B cell (primary cell): ENCODE measurements at regions not wholly inside any gene's neighbourhood (a gene's known extent, or its start where the extent isn't known, plus 50 kb on each side); places are given as distances from the start of the nearest gene placed in this dataset.

Source experiments
- ATAC-seq: fragments of 200-7000 bp; cut with Tn5 transposase; one replicate; pipeline ENCODE4 v1.10.0; 2021; ENCODE audit warnings: low read depth, mild to moderate bottlenecking, moderate number of reproducible peaks, moderate library complexity
- CTCF ChIA-PET: fragments of 350-600 bp; sonication (Branson Sonifier 250); formaldehyde crosslinking; loops from one replicate; lab custom pipeline; 2021; ENCODE audit warnings: antibody characterized with exemption, inconsistent platforms; lab: Charles Lee
- POLR2A ChIA-PET: fragments of 350-600 bp; sonication (Branson Sonifier 250); formaldehyde crosslinking; loops from one replicate; lab custom pipeline; 2021; ENCODE audit warnings: antibody characterized with exemption; lab: Charles Lee
- DNase-seq: peaks from one replicate; pipeline ENCODE4 v3.0.0; 2013
- H2AFZ ChIP-seq: 2 replicates; pipeline ENCODE4 v1.6.1; 2012; ENCODE audit warnings: mild to moderate bottlenecking, low read depth, low read length; ENCODE audit not compliant: insufficient read depth, poor library complexity, severe bottlenecking
- H3K27ac ChIP-seq, 2 donors: 1 replicate in 1 of 2; 2 replicates in 1 of 2; pipeline ENCODE4 v1.5.1; 2012 to 2013; ENCODE audit warnings: low read length in 2 of 2, mild to moderate bottlenecking in 2 of 2, moderate library complexity in 1 of 2
- H3K27me3 ChIP-seq, 4 experiments: fragments of 200-600 bp in 1 of 4; sonication (generic) in 1 of 4; replicated peaks in 1 of 4; 1 replicate in 2 of 4; 2 replicates in 2 of 4; pipeline versions ENCODE4 v1.6.1 to v1.7.0; 2013 to 2016; ENCODE audit warnings: low read length in 3 of 4, mild to moderate bottlenecking in 2 of 4, mixed read lengths in 1 of 4, moderate library complexity in 1 of 4; ENCODE audit not compliant: insufficient read depth in 4 of 4, control insufficient read depth in 3 of 4; ENCODE audit errors: control extremely low read depth in 1 of 4
- H3K36me3 ChIP-seq, 2 experiments: replicated peaks in 1 of 2; 1 replicate in 1 of 2; 2 replicates in 1 of 2; pipeline versions ENCODE4 v1.6.1 to v1.7.1; 2013; ENCODE audit warnings: low read length in 1 of 2; ENCODE audit not compliant: insufficient read depth in 2 of 2, control insufficient read depth in 1 of 2; ENCODE audit errors: control extremely low read depth in 1 of 2, extremely low read depth in 1 of 2
- H3K4me1 ChIP-seq, 2 donors: fragments of 200-600 bp in 1 of 2; sonication (generic) in 1 of 2; 1 replicate in 1 of 2; 2 replicates in 1 of 2; pipeline versions ENCODE4 v1.5.1 to v1.6.1; 2013 to 2017; ENCODE audit warnings: low read length in 2 of 2; ENCODE audit not compliant: control insufficient read depth in 2 of 2, insufficient read depth in 2 of 2
- H3K4me2 ChIP-seq: replicated peaks from 2 replicates; pipeline ENCODE3; 2012; ENCODE audit warnings: mild to moderate bottlenecking, low read depth, low read length; ENCODE audit not compliant: poor library complexity, severe bottlenecking
- H3K4me3 ChIP-seq, 5 experiments: fragments of 200-600 bp in 1 of 5; sonication (generic) in 1 of 5; 1 replicate in 3 of 5; 2 replicates in 2 of 5; pipeline versions ENCODE4 v1.5.1 to v1.7.0; 2011 to 2016; ENCODE audit warnings: low read length in 4 of 5, mild to moderate bottlenecking in 4 of 5, low read depth in 2 of 5, control low read depth in 1 of 5, moderate library complexity in 1 of 5; ENCODE audit not compliant: insufficient read depth in 1 of 5; ENCODE audit errors: control extremely low read depth in 1 of 5, extremely low read depth in 1 of 5
- H3K79me2 ChIP-seq: fragments of 200-600 bp; sonication (generic); one replicate; pipeline ENCODE4 v1.6.0; 2016; ENCODE audit warnings: low read length; ENCODE audit not compliant: control insufficient read depth, insufficient read depth
- H3K9ac ChIP-seq: fragments of 200-600 bp; sonication (generic); 2 replicates; pipeline ENCODE4 v1.6.1; 2017; ENCODE audit warnings: mild to moderate bottlenecking, low read length, moderate library complexity
- H3K9me3 ChIP-seq, 3 donors: one replicate each; pipeline versions ENCODE4 v1.6.1 to v1.7.1; 2013; ENCODE audit warnings: low read length in 2 of 3; ENCODE audit not compliant: control insufficient read depth in 2 of 3, insufficient read depth in 1 of 3; ENCODE audit errors: control extremely low read depth in 1 of 3
- H4K20me1 ChIP-seq: 2 replicates; pipeline ENCODE4 v1.6.0; 2012; ENCODE audit warnings: mild to moderate bottlenecking, low read length; ENCODE audit not compliant: insufficient read depth, control insufficient read depth, poor library complexity, severe bottlenecking
- H3K27ac Mint-ChIP-seq: one replicate; pipeline ENCODE4 v1.8.0; 2021; ENCODE audit warnings: mixed read lengths
- H3K27me3 Mint-ChIP-seq: one replicate; pipeline ENCODE4 v1.8.0; 2021; ENCODE audit warnings: mixed read lengths
- H3K4me1 Mint-ChIP-seq: one replicate; pipeline ENCODE4 v1.8.0; 2021; ENCODE audit warnings: mixed read lengths
- H3K4me3 Mint-ChIP-seq: one replicate; pipeline ENCODE4 v1.8.0; 2021; ENCODE audit warnings: mixed read lengths
- H3K9me3 Mint-ChIP-seq: one replicate; pipeline ENCODE4 v1.8.0; 2022; ENCODE audit warnings: mixed read lengths; ENCODE audit not compliant: insufficient read depth
- CTCF ChIP-seq: fragments of 200-600 bp; IDR thresholded peaks from one replicate; pipeline ENCODE4 v1.8.0; 2022; ENCODE audit warnings: antibody characterized with exemption, mild to moderate bottlenecking
- EZH2 ChIP-seq: IDR thresholded peaks from 2 replicates; pipeline ENCODE4 v1.6.1; 2012; ENCODE audit warnings: borderline replicate concordance, low read depth, mild to moderate bottlenecking, moderate library complexity, low read length; ENCODE audit not compliant: insufficient read depth, poor library complexity, severe bottlenecking
- WGBS: methylation state at CpG from one replicate; pipeline ENCODE4 v1.1.5; 2013; ENCODE audit warnings: missing lambda C conversion rate; ENCODE audit not compliant: insufficient coverage; 5-methylcytosine and 5-hydroxymethylcytosine counted together
- intact Hi-C: fragments of 100-400 bp; cut with micrococcal nuclease; formaldehyde crosslinking; loops from one replicate; pipeline ENCODE4 v1.10.0; 2022

- WGBS, result 90% methylated on average over 9 of the region's 11 CpGs
- Mint-ChIP-seq H3K27ac (no peak overlapping the region), H3K27me3 (no peaks in the 10 kb centered on the region), H3K9me3 (peaks cover 9% of the 10 kb centered on the region), H3K4me1 (no peaks in the 10 kb centered on the region), H3K4me3 (no peak overlapping the region)
- Histone ChIP-seq H3K27me3 (no peaks in the 10 kb centered on the region), H3K4me3 (no peak overlapping the region), H3K4me1 (no peaks in the 10 kb centered on the region), H3K79me2 (no peaks in the 10 kb centered on the region), H3K9me3 (peaks cover 1 to 24% (median 7%) of the 10 kb centered on the region in 3 donors), H3K27ac (no peak overlapping the region), H3K9ac (no peak overlapping the region), H3K36me3 (no peaks in the 10 kb centered on the region), H3K4me2 (no peak overlapping the region), H2AFZ (no peak overlapping the region), H4K20me1 (no peaks in the 10 kb centered on the region)
- ChIA-PET CTCF (no interaction called here), POLR2A (no interaction called here)
- DNase-seq (no peak), ATAC-seq (no peak)
- TF ChIP-seq EZH2, result no peak
- intact Hi-C loops, result no loop called here
Measured at GRCh38 chr13:85853901-85854663, 54.9 kb upstream of the SLITRK6 start.

GRCh38 chr13:85853161-85853894 is 54.1 kb upstream of the SLITRK6 start:
- no peaks in the 10 kb centered on the region for H3K79me2 ChIP-seq
- POLR2A ChIA-PET, result no interaction called here
- ATAC-seq (no peak), DNase-seq (no peak)
- no peaks in the 10 kb centered on the region for H3K4me1 ChIP-seq
- TF ChIP-seq EZH2 (no peak), CTCF (no peak)
- no peaks in the 10 kb centered on the region for H3K27me3 ChIP-seq
- no peak overlapping the region for H3K27ac ChIP-seq
- Mint-ChIP-seq H3K4me3 (no peak overlapping the region), H3K27me3 (no peaks in the 10 kb centered on the region), H3K4me1 (no peaks in the 10 kb centered on the region), H3K27ac (no peak overlapping the region), H3K9me3 (peaks cover 10% of the 10 kb centered on the region)
- CTCF ChIA-PET, result interaction anchor here (0.6 kb wide), 1 partner anchor 1291 kb away, joined by 3 read pairs; no protein-coding TSS in a partner anchor
- no peak overlapping the region for H3K4me3 ChIP-seq
- no peak overlapping the region for H3K9ac ChIP-seq
- H3K4me2 ChIP-seq, result no peak overlapping the region
- H4K20me1 ChIP-seq, result no peaks in the 10 kb centered on the region
- 70% methylated on average over 5 of the region's 8 CpGs for WGBS
- intact Hi-C loops, result no loop called here
- no peaks in the 10 kb centered on the region for H3K36me3 ChIP-seq
- no peak overlapping the region for H2AFZ ChIP-seq
- peaks cover 1 to 24% (median 7%) of the 10 kb centered on the region in 3 donors for H3K9me3 ChIP-seq
